ENCODE measurements at regions not wholly inside any gene's neighbourhood (a gene's known extent, or its start where the extent isn't known, plus 50 kb on each side); places are given as distances from the start of the nearest gene placed in this dataset.

DNA sequence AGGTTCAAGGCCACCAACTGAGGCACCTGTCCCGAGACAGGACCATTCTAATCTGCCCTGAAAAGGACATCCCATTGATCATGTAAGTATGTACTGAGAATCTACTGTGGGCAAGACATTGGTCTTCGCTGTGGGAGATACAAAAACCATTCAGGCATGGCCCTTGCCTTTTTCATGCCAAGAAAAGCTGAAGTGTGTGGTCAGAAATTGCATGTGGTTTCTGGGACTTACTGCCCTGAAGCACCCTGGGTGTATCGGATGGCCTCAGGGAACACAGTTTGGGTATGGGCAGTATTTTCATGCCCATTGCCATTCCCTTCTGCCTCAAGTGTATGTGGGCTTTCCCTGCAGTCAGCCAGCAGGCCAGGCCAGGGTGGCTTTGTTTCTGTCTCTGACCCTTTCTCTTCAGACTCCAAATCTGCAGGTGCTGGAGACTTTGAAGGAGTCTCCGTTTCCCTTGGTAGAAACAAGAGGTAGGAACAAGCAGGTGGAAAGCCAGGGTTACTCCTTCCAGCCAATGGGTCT lies 285.7 kb downstream of the ZEB1 start:
- DNase-seq: no peak

DNA sequence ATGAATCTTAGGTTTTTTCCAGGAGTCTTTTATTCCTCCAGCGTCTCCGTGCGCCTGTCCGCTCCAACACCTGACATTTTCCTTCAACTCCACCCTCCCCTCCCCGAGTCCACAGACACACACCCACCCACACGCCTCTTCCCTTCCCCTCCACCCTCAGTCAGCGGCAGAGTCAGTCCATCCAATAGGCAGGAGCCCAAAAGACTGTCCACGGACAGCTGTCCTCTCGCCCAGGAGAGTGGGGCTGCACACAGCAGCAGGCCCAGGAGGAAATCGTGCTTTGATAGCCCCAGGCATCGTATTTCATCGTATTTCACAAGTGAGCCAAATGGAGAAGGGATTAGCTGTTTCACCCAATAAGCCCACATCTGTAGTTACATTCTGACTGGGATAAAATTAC lies 285.1 kb downstream of the ZEB1 start:
- DNase-seq: no peak

DNA sequence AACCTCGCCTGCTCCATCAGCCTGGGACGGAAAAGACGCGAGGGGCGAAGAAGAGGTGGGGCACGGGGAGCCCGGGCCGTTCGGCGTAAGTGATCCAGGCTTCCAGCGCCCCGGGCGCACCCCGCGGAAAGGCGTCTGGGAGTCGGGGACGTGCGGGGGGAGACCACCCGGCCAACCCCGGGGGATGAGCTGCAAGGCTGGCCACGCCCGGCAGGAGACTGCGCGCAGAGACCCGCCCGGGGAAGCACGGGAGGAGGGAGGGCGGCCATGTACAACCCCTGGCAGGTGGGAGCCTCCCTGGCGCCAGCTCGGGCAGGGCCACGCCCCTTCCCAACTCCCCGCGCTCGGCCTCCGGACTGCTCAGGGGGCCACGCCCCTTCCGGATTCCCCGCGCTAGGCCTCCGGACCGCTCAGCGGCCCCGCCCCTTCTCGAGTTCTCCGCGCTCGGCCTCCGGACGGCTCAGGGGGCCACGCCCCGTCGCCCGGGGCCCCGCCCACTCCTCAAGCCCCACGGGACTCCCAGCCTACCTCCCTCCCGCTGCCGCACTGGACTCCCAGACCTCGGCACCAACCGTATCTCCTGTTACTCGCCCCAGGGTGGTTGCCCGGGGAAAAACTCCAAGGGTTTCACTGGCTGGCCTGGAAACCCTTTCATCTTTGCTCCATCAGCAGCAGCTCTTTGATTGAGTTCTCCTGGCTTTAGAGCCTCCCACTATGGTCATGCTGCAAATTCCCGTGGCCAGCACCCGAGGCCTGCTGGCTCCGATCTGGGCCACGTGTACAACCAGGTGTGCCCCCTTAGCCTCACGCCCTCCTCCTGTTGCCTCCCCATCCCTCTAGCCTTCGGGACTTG lies 284.4 kb downstream of the ZEB1 start:
- peak; percentile 91 for DNase-seq

DNA sequence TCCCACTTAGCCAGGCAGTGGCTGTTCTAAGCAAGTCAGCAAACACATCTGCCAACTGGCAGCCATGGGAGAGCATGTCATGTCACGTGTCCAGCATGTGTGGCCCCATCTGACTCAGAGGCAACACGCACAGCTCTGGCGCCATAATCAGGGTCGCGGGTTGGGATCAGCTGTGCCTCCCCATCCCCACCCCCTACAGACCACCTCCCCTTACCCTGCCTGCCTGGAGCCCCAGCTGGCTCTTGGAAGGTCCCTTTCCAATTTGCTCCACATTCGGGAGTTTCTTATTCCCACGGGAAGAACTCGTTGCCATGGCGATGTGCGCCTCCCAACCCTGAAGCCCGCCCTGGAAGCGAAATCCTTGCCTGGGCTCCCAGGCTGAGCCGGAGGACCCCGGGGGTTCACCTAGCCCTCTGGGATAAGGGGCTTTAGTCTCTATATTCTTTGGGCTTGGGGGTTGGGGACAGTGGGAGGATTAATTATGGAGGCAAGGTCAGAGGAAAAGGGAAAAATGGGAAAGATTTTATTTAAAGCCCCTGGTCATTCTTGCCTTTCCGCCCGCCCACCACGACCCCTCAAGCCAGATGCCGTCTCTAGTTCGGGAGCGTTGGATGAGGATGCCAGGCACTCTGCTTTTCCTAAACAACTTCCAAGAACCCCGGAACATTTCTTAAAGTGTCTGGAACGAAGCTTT lies 283.7 kb downstream of the ZEB1 start:
- no peak for DNase-seq

DNA sequence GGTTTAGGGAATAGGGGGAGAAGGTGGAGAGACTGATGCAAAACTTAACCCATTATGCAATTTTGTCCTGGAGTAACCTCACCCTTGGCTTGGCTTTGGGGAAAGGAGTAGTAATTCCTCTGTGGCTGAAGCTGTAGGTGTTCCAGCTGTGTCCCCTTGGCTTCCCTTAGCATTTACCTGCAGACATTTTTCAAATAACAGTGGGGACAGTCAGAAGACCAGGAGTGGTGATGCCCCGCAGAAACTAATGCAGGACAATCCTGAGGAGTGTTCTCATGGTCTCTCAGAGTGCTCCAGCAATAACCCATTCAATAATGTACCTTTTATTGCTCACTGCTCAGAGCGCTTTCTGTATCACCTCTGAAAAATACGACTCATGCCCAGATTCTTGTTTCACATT lies 282.1 kb downstream of the ZEB1 start:
- DNase-seq: no peak

DNA sequence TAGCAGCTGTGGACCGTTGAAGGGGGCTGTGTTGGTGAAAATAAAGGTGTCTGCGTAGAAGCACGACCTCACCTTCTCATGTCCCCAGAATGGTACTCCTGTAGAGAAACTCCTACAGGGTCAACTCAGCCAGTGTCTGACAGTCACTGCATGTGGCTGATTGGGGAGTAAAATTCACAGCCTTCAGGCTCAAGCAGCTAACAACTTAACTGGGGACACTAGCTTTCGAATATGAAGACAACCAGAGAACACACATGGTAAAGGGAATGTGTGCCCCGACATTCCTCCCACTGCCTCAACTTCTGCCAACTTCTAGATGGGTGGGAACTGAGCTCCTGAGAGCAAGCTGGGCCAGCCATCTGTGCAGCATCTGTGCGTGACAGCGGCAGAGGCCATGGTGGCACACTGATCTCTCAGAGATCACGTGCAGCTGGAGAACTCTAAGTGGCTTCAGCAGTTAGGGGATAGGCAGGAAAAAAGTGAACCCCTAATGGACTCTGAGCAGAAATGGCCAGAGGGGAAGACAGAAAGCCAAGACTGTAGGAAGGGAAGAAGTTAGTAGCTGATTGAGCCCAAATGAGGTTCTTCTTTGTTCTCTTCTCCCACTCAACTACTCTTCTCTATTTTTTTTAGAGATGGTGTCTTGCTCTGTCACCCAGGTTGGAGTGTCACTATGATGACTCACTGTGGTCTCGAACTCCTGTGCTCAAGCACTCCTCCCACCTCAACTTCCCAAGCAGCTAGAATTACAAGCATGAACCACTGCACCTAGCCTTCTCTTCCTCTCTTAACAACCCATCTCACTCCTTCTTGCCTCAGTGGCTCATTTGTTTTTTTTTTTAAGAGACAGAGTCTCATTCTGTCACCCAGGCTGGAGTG lies 280.8 kb downstream of the ZEB1 start:
- DNase-seq: no peak

DNA sequence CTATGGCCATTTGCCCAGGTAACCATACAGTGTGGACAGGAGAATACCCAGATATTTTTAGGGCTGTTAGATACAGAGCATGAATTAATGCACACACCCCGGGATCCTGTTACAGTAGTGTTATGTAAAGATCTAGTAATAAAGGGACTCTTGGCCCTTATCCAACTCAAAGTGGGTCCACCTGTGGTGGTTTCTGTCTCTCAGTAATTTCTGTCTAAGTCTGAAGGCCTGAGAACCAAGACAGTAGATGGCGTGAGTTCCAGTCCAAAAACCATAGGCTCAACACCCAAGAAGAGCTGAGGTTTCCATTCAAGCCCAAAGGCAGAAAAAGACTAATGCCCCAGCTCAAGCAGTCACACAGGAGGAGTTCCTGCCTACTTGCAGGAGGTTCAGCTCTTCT lies 277.7 kb downstream of the ZEB1 start:
- DNase-seq: no peak

DNA sequence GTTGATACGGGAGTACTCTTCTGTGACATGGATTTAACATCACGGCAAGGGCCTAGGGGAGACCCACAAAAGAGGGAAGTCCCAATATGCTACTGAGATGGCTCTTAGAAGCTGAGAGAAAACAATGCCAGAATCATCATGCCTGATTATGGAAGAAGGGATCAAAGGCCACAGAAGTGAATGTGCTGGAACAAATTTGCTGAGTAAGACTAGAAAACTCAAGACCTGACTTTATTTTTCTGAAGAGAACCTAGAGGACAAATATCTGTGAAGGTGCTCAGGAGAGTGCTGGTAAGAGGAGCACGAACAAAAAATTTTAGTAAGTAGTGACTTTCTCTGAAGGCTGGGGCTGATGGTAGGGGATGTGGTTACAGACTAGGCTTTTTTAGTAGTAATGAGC lies 277.0 kb downstream of the ZEB1 start:
- DNase-seq: no peak

DNA sequence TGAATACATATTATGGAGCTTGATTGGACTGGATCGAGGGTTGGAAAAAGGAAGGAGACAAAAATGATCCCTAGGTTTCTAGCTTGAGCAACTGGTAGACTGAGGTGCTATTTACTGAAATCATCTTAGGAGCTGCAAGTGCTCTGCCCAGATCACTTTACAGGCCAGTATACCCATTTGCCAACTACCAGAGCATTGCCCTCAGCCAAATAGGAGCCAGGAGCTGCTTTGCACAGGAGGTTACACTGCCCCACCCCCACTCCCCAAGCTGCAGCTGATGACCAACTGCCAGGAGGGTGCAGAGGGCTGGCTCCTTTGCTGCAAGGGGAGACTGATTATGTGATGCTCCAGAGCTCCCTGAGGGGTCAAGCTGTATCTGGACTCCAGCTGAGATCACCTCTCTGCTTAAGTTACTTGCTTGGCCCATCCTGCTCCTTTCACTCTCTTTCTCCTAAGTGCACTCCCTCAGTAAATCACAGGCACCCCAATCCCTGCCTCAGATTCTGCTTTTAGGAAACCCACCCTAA lies 275.4 kb downstream of the ZEB1 start:
- DNase-seq: no peak

DNA sequence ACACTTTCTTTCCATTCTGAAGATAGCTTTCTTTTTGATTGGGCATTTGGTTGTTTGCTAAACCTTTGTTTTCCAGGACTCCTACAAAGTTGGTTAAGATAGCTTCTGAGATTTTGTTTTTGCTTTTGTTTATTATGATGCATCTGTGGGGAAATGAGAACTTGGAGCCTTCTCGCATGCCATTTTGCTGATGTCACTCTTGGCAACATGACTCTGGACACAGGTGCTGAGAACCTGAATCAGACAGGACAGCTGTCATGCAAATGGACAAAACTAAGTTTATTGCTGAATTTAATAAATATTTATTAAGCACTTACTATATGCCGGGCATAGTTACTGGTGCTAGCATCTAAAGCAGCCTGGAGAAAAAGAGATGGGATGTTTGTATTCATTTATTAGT lies 274.1 kb downstream of the ZEB1 start:
- DNase-seq: no peak

DNA sequence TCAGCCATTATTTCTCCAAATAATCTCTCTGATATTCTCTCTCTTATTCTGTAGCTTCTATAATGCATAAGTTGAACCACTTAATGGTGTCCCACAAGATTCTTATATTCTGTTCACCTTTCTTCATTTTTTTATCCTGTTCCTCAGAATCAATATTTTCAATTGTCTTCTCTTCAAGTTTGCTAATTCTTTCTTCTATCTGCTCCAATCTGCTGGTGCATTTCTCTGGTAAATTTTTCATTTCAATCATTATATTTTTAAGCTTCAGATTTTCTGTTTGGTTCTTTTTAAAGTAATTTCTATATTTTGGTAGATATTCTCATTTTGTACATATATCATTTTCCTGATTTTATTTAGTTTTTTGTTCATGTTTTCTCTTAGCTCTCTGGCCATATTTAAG lies 272.6 kb downstream of the ZEB1 start:
- DNase-seq: no peak

DNA sequence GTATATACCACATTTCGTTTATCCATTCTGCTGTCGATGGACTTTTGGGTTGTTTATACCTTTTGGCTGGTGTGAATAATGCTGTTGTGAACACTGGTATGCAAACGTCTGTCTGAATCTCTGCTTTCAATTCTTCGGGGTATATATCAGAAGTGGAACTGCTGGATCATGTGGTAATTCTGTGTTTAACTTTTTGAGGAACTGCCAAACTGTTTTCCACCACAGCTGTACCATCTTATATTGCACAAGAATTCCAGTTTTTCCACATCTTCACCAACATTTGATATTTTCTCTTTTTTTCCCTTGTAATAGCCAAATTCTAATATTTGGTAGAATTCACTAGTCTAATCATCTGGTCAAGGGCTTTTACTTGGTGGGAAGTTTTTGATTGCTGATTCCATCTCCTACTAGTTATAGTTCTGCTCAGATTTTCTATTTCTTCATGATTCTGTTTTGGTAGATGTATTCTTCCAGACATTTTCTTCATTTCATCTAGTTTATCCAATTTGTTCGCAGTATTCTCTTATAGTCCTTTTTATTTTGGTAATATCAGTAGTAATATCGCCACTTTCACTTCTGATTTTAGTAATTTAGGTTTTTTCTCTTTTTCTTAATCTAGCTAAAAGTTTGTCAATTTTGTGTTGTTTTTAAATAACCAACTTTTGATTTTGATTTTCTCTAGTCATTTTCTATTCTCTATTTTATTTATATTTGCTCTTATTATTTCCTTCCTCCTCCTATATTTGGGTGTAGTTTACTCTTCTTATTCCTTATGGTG lies 271.2 kb downstream of the ZEB1 start:
- no peak for DNase-seq

DNA sequence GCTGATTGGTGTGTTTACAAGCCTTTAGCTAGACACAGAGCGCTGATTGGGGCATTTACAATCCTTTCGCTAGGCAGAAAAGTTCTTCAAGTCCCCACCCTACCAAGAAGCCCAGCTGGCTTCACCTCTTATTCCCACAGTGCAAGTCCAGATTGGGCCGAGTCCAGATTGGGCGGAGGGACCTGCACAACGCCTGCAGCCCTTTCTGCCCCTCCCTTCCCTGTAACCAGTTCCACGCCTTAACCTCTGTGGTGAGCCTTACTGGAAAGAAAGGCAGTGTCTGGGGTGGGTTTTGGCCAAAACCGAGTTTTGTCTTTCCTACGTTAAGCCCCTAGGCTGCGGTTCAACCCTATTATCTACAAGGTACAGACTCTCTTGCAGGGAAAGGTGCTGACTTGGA lies 268.7 kb downstream of the ZEB1 start:
- DNase-seq: no peak

DNA sequence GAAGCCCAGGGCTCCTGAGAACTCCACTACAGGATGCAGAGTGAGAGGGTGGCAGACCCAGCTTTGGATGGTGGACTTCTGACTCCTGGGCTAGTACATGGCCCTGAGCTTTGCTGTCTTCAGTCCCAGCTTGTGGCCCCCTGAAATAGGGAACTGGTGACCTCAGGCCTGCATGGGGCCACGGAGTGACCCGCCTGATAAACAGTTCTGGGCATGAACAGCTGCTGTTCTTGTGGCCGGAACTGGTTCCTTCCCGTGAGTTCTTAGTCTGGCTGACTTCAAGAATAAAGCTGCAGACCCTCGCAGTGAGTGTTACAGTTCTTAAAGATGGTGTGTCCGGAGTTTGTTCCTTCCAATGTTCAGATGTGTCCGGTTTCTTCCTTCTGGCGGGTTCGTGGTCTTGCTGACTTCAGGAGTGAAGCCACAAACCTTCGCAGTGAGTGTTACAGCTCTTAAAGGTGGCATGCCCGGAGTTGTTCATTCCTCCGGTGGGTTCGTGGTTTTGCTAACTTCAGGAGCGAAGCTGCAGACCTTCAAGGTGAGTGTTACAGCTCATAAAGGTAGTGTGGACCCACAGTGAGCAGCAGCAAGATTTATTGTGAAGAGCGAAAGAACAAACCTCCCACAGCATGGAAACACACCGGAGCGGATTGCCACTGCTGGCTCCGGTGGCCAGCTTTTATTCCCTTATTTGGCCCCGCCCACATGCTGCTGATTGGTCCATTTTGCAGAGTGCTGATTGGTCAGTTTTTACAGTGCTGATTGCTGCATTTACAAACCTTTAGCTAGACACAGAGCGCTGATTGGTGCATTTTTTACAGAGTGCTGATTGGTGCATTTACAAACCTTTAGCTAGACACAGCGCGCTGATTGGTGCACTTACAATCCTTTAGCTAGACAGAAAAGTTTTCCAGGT lies 268.0 kb downstream of the ZEB1 start:
- no peak for DNase-seq

DNA sequence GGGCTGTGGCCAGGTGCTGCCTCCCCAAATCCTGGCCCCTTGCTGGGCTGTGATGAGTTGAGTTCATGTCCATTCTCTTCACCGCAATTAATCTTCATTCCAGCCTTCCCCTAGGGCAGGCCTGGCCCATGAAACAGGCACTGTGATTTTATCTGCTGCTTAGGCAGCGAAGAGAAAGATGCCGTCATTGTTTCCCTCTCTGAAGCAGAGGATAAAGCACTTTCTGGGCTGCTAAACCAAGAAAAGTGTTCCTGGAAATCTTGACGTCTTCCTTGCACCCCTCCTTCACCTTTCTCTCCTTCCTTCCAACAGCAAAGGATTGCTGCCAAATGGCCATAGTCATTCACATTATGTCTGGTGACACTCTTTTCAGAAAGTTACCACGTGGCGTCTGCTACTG lies 265.9 kb downstream of the ZEB1 start:
- DNase-seq: no peak

DNA sequence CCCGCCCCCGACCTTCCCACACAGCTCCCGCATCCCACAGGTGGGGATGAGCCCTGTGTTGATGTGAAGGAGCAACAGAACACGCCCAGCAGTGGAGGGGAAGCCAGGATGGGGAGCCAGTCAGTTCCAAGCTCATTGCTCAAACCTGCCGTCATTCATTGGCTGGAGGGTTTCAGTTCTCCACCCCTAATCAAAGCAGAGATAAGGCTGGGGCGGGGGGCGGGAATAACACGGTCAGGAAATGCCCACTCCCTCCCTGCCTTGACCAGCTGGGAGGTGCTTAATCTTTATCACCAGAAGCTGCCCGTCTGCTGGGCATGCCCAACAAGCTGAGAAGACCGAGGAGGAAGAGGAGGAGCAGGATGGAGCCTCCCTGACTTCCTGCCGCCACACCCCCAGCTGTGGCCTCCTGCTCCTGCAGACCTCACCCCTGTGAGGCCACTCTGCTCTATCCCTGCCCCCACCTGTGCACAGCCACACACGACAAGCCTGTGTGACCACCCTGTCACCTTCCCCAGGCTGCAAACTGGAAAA lies 265.1 kb downstream of the ZEB1 start:
- DNase-seq: no peak

DNA sequence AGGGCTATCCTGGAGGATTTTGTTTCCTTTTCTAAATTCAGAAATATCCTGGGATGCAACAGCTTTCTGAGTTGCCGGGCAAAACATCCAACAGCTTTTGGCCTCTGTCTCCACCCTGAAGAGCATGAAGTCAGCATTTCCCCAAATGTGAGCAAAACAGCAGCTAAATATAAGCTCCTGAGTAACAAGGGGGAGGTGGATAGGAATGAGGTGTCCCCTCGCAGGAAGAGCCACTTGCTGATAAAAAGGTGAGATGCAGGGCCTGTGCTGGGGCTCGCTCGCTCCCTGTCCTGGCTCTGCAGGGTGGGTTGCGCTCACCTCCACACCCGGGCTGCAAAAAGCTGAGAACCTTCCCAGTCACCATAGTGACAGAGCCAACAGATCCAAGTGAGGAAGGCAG lies 264.3 kb downstream of the ZEB1 start:
- DNase-seq: no peak

DNA sequence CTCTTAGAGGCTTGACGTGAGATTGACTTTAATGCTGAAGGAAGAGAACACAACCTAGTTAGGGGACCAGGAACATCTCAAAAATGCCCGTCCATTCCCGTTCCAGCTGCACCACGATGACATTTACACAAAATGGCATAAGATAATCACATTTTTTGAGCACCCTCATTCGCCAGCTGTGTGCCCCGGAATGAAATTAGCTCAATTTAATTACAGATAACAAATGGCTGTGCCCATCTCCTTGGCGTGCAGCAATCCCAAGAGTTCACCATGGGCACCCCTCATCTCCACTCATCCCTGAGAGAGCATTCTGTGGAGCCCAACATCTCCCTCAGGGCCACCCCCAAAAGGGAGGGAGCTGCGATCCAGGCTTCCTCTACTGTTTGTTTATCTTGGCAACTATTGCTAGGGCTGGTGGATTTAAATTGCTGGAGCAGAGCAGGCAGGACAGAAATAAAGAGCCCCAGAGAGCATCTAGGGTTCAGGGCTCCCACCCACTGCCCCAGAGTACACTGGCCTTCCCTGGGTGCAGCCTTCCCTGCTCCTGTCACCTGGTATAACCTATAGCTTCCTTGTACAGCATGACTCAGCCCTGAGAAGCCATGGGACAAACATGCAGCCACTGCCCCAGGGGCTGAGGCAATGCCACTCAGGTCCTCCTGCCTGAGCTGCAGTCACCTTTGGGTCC lies 263.5 kb downstream of the ZEB1 start:
- DNase-seq: no peak

DNA sequence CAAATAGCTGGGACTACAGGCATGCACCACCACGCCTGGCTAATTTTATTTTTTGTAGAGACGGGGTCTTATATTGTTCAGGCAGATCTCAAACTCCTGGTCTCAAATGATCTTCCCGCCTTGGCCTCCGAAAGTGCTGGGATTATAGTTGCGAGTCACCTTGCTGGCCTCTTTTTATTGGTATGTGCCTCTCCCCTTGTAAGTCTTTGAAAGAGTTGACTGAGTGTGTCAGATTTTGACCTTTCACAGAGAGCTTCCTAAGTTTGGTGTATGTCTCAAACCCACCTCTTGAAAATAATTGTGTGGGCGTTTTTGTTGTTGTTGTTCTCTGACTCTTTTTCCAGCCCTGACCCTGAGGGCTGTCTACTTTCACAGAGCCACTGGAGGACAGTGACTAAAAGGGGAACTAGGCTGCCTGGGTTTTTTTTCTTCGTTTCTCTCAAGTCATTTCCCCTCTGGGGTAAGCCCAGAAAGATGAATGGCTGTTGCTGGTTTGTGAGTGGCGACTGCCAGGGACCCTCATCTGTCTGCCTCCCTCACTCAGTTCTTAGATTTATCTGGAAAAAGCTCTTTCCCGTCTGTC lies 262.8 kb downstream of the ZEB1 start:
- DNase-seq: no peak

DNA sequence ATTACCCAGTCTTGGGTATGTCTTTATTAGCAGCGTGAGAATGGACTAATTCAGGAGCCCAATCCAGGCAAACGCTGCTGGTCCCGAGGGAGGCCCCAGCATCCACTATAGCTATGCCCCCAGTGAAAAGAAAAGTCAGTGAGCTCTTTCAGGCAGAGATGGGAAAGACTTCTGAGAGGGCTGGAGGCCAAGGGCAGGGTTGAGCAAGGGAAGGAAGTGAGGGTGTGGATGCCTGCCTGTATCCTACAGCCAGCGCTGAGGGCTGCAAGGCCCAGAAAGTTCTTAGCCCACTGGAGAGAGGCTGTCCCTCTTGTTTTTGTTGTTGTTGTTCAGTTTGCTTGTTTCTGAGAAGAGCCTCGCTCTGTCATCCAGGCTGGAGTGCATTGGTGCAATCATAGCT lies 261.6 kb downstream of the ZEB1 start:
- no peak for DNase-seq

Data from activated CD8-positive, alpha-beta memory T cell treated with anti-CD3 and anti-CD28 coated beads, Interleukin-2, amount 50 U/mL, for 48 hours (primary cell).